GM12801 (cell line): ENCODE measurements at regions not wholly inside any gene's neighbourhood (a gene's known extent, or its start where the extent isn't known, plus 50 kb on each side); places are given as distances from the start of the nearest gene placed in this dataset.

ENCODE experiments used
- TF ChIP-seq, protein P1 (sequence below): IDR thresholded peaks from one replicate; pipeline ENCODE4 v1.5.1; 2011; ENCODE audit warnings: control low read depth; ENCODE audit not compliant: insufficient read length; ENCODE audit errors: extremely low read depth

DNA sequence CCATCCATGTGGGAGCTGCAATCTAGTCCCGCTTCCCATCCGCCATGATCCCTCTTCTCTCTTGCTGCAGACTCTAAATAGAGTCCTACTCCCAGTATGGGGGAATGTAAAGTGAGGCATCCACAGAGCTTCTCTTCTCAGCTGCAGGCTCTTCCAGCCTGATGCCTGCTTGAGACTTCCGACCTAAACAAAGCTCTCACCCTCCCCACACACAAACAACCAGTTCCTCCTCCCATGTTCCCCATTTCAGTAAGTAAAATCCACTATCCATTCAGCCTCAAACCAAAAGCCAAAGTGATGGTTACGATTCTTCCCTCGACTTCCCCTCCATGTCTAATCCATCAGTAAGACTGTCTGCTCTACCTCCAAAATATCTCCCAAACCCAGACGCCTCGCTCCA, 108.2 kb upstream of the NFE2L3 start:
- TF ChIP-seq, protein P1, sequence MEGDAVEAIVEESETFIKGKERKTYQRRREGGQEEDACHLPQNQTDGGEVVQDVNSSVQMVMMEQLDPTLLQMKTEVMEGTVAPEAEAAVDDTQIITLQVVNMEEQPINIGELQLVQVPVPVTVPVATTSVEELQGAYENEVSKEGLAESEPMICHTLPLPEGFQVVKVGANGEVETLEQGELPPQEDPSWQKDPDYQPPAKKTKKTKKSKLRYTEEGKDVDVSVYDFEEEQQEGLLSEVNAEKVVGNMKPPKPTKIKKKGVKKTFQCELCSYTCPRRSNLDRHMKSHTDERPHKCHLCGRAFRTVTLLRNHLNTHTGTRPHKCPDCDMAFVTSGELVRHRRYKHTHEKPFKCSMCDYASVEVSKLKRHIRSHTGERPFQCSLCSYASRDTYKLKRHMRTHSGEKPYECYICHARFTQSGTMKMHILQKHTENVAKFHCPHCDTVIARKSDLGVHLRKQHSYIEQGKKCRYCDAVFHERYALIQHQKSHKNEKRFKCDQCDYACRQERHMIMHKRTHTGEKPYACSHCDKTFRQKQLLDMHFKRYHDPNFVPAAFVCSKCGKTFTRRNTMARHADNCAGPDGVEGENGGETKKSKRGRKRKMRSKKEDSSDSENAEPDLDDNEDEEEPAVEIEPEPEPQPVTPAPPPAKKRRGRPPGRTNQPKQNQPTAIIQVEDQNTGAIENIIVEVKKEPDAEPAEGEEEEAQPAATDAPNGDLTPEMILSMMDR: no peak

DNA sequence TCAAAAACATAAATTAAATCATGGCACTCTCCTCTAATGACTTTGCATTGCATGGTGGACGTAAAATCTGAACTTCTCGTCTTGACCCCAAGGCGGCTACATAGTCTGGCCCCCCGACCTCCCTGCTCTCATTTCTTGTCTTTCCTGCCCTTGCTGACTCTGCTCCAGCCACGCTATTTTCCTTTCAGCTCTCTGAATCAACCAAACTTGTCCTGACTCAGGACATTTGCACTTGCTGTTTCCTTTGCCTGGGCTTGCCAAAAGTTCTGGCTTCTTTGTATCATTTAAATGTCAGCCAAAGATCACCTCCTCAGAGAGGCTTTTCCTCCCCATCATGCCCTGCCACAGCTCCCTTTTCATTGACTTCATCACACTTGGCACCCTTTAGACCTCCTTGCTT, 107.7 kb upstream of the NFE2L3 start:
- TF ChIP-seq, protein P1: no peak

DNA sequence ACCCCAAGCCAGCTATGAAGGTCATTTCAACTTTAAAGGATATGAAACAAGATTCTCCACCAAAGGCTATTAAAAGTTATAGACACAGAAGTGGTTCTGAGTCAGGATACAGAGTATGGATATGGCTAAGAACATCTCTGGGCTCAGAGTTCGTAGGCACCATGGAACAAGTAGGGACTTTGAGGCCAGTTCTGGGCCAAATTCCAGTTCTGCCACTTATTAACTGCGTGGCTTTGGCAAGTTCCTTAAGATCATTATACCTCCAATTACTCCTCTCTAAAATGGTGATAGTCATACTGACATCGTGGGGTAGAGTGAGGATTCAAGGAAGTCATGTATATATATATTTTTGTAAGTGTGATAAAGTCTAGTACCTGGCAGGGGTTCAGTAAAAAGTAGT, 105.8 kb upstream of the NFE2L3 start:
- TF ChIP-seq, protein P1: no peak

DNA sequence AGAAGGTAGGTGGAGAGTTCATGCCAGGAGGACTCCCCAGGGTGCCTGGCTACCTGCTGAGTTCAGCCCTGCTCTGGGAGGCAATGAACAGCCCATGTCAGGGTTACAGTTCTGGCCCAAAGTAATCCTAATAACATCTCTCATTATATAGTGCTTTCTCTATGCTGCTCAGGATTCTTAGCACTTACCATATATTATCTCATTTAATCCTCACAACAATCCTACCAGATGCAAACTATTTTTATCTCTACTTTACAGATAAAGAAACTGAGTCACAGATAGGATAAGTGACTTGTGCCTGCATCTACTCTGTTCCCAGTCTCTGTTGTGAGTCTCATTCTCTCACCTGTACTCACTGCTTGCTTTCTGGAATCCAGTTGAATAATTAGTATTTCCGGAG, 105.1 kb upstream of the NFE2L3 start:
- TF ChIP-seq, protein P1: no peak

DNA sequence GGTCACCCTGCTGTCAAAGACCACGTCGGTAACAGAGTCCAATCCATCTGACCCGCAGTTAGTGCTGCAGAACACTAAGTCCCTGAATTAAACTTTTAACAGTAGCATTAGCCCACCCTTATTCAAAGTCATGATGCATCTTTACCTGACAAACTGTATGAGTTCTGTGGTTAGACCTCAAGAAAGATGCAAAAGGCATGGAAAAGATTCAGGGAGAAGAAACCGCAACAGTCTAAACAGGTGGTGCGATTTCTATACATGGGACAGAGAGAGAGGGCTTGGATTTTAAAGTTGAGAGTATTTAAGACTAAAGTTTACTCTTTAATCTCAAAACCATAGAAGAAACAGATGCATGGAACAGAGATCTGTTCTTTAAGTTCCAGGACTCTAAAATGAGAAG, 103.3 kb upstream of the NFE2L3 start:
- TF ChIP-seq, protein P1: no peak

DNA sequence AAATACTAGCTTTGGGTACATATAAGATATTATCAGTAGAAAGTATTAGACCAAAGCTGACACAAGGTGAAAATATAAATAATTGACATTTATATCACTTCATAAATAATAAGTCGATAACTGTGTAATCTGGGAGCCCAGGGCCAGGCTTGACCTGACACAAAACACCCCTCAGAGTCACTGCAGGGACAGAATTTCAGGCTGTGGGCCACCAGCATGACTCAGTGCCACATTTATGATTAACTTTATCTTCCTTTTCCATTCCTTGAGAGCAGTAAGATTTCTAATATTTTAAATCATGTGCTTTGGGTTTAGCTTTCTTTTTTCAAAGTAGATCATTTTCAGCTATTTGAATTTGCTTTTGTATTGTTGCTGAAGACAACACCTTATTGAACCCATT, 102.9 kb upstream of the NFE2L3 start:
- TF ChIP-seq, protein P1: no peak

DNA sequence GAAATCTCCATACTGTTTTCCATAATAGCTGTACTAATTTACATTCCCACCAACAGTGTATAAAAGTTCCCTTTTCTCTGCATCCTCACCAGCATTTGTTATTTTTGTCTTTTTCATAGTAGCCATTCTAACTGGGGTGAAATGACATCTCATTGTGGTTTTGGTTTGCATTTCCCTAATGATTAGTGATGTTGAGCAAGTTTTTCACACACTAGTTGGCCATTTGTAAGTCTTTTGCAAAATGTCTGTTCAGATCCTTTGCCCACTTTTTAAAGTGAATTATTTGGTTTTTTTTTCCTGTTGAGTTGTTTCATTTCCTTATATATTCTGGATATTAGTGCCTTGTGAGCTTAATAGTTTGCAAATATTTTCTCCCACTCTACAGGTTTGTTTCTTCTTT, 101.0 kb upstream of the NFE2L3 start:
- TF ChIP-seq, protein P1: no peak

DNA sequence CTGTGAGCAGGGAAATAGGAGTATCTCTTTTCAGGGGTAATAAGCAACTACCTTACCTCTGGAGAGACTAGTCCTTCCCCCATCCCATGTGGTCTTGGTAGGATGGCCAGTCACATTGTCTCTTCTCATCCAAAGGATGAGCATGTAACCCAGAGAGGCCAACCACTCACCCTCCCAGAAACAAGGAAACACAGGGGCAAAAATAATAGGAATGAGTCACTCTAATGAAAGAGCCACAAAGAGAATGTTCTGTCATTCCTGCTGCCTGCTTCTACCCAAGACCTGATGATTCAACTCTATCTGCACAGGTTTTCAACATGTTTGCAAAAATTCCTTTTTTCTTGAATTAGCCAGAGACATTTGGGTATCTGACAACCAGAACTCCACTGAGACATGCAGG, 99.3 kb upstream of the NFE2L3 start:
- TF ChIP-seq, protein P1: no peak
